Kidney (tissue), 13 donors: ENCODE measurements at regions not wholly inside any gene's neighbourhood (a gene's known extent, or its start where the extent isn't known, plus 50 kb on each side); places are given as distances from the start of the nearest gene placed in this dataset.
A peak's percentile ranks its signal among the peaks of the same experiment; 100 is the strongest.

Experiments used
- DNase-seq, 5 donors: peaks; one replicate each; pipeline ENCODE4 v3.0.0-alpha.2; 2013 to 2020
- FAIRE-seq: peaks from 2 replicates; lab custom pipeline; 2012; peaks lifted over from hg19 to GRCh38; lab: Jason Lieb, UNC
- H3K27ac ChIP-seq, 2 donors: one replicate each; pipeline ENCODE4 v1.7.0; 2013; ENCODE audit warnings: low read depth in 2 of 2, low read length in 2 of 2, inconsistent platforms in 1 of 2
- H3K27me3 ChIP-seq: one replicate; pipeline ENCODE4 v1.7.1; 2013; ENCODE audit warnings: low read length, inconsistent platforms; ENCODE audit not compliant: control insufficient read depth, insufficient read depth
- H3K36me3 ChIP-seq, 3 donors: one replicate each; pipeline versions ENCODE4 v1.7.0 to v1.7.1; 2013; ENCODE audit warnings: low read length in 3 of 3, control low read depth in 1 of 3, inconsistent platforms in 1 of 3; ENCODE audit not compliant: insufficient read depth in 3 of 3, control insufficient read depth in 2 of 3
- H3K4me1 ChIP-seq, 3 donors: one replicate each; pipeline versions ENCODE4 v1.7.0 to v1.7.1; 2013; ENCODE audit warnings: low read length in 3 of 3, inconsistent platforms in 1 of 3, low read depth in 1 of 3; ENCODE audit not compliant: control insufficient read depth in 2 of 3, insufficient read depth in 2 of 3
- H3K4me3 ChIP-seq, 3 donors: one replicate each; pipeline versions ENCODE4 v1.7.0 to v1.8.1; 2013; ENCODE audit warnings: low read length in 3 of 3, control low read depth in 1 of 3, inconsistent platforms in 1 of 3
- H3K9ac ChIP-seq, 3 donors: one replicate each; pipeline versions ENCODE4 v1.7.0 to v1.7.1; 2013; ENCODE audit warnings: low read length in 3 of 3, control low read depth in 1 of 3, inconsistent platforms in 1 of 3
- H3K9me3 ChIP-seq, 3 donors: one replicate each; pipeline versions ENCODE4 v1.7.0 to v1.7.1; 2013; ENCODE audit warnings: low read length in 3 of 3, control low read depth in 1 of 3, inconsistent platforms in 1 of 3; ENCODE audit not compliant: control insufficient read depth in 2 of 3, insufficient read depth in 1 of 3
- CTCF ChIP-seq: IDR thresholded peaks from 3 replicates; pipeline ENCODE4 v1.5.1; 2012; ENCODE audit warnings: mild to moderate bottlenecking, moderate library complexity, borderline replicate concordance; ENCODE audit not compliant: insufficient read depth; ENCODE audit errors: extremely low read depth
- intact Hi-C: fragments of 100-400 bp; cut with DNase I; formaldehyde crosslinking; loops from one replicate; pipeline ENCODE4 v1.11.1; 2022
- donor health status: control.
- donor health status: control.
- donor health status: control.
- donor health status: control.
- donor health status: control.
- donor health status: DM: yes; HTN: yes; CAD: no.
- donor health status: Normal renal cell carcinoma (clear cell type).

- no peaks in the 10 kb centered on the region for H3K27me3 ChIP-seq
- H3K9ac ChIP-seq = no peak overlapping the region
- no peaks in the 10 kb centered on the region for H3K9me3 ChIP-seq
- no peaks in the 10 kb centered on the region for H3K4me1 ChIP-seq
- H3K36me3 ChIP-seq = no peaks in the 10 kb centered on the region
- no peak for DNase-seq
- no peak overlapping the region for H3K27ac ChIP-seq
- no peak overlapping the region for H3K4me3 ChIP-seq
- no peak for TF ChIP-seq CTCF
- intact Hi-C loops = no loop called here
- FAIRE-seq = no peak
Observed at GRCh38 chr2:21668078-21668710, 544.4 kb downstream of the TDRD15 start.

GRCh38 chr2:21676041-21676440 is 552.3 kb downstream of the TDRD15 start:
- Histone ChIP-seq H3K27me3 (no peaks in the 10 kb centered on the region), H3K27ac (no peak overlapping the region), H3K4me1 (no peaks in the 10 kb centered on the region), H3K9me3 (no peaks in the 10 kb centered on the region), H3K9ac (no peak overlapping the region), H3K36me3 (no peaks in the 10 kb centered on the region), H3K4me3 (peak overlapping the region in 1 of 3 donors; percentile 14)
- no peak for TF ChIP-seq CTCF
- DNase-seq = no peak
- no peak for FAIRE-seq
- intact Hi-C loops = no loop called here

GRCh38 chr2:21676676-21677075 is 552.9 kb downstream of the TDRD15 start:
- H3K27me3 ChIP-seq = no peaks in the 10 kb centered on the region
- TF ChIP-seq CTCF = no peak
- H3K9me3 ChIP-seq = peaks cover 0 to 3% (median 2%) of the 10 kb centered on the region in 3 donors
- no peak overlapping the region for H3K27ac ChIP-seq
- H3K4me3 ChIP-seq = no peak overlapping the region
- no peak for FAIRE-seq
- DNase-seq = no peak
- intact Hi-C loops = no loop called here
- H3K9ac ChIP-seq = no peak overlapping the region
- H3K4me1 ChIP-seq = no peaks in the 10 kb centered on the region
- no peaks in the 10 kb centered on the region for H3K36me3 ChIP-seq

- TF ChIP-seq CTCF = no peak
- no peaks in the 10 kb centered on the region for H3K27me3 ChIP-seq
- no peak for FAIRE-seq
- DNase-seq = no peak
- intact Hi-C loops = no loop called here
- H3K4me1 ChIP-seq = no peaks in the 10 kb centered on the region
- H3K9ac ChIP-seq = no peak overlapping the region
- H3K9me3 ChIP-seq = peaks cover 0 to 6% (median 2%) of the 10 kb centered on the region in 3 donors
- H3K27ac ChIP-seq = no peak overlapping the region
- H3K36me3 ChIP-seq = no peaks in the 10 kb centered on the region
- no peak overlapping the region for H3K4me3 ChIP-seq
Observed at GRCh38 chr2:21683838-21684237, 560.1 kb downstream of the TDRD15 start.
